Naive thymus-derived CD4-positive, alpha-beta T cell (primary cell): ENCODE measurements at regions not wholly inside any gene's neighbourhood (a gene's known extent, or its start where the extent isn't known, plus 50 kb on each side); places are given as distances from the start of the nearest gene placed in this dataset.
A peak's percentile ranks its signal among the peaks of the same experiment; 100 is the strongest.

Experiments used
- ATAC-seq: fragments of 150-1000 bp; cut with Tn5 transposase; 2 replicates; pipeline ENCODE4 v1.10.0; 2021; ENCODE audit warnings: mild to moderate bottlenecking, moderate library complexity
- CTCF ChIA-PET: fragments of 350-600 bp; sonication (Branson Sonifier 250); formaldehyde crosslinking; loops from one replicate; lab custom pipeline; 2021; ENCODE audit warnings: antibody characterized with exemption; lab: Charles Lee
- POLR2A ChIA-PET: fragments of 350-600 bp; sonication (Branson Sonifier 250); formaldehyde crosslinking; loops from one replicate; lab custom pipeline; 2021; ENCODE audit warnings: antibody characterized with exemption, inconsistent platforms; lab: Charles Lee
- DNase-seq, 9 donors: peaks; one replicate each; pipeline versions ENCODE4 v3.0.0 to v3.0.0-alpha.2; 2020 to 2022; ENCODE audit warnings: mixed read lengths in 1 of 9
- H3K27ac ChIP-seq: one replicate; pipeline ENCODE4 v1.7.0; 2013; ENCODE audit warnings: mild to moderate bottlenecking, low read depth, low read length, moderate library complexity
- H3K27me3 ChIP-seq, 2 donors: one replicate each; pipeline ENCODE4 v1.7.0; 2013; ENCODE audit warnings: low read length in 2 of 2, mild to moderate bottlenecking in 2 of 2, moderate library complexity in 2 of 2; ENCODE audit not compliant: control insufficient read depth in 2 of 2, insufficient read depth in 2 of 2
- H3K36me3 ChIP-seq, 3 experiments: 1 replicate in 2 of 3; 2 replicates in 1 of 3; pipeline ENCODE4 v1.7.0; 2013; ENCODE audit warnings: low read length in 3 of 3, mild to moderate bottlenecking in 3 of 3, moderate library complexity in 1 of 3; ENCODE audit not compliant: insufficient read depth in 3 of 3, control insufficient read depth in 2 of 3
- H3K4me1 ChIP-seq, 2 donors: one replicate each; pipeline ENCODE4 v1.7.0; 2013; ENCODE audit warnings: low read length in 2 of 2, mild to moderate bottlenecking in 2 of 2, moderate library complexity in 1 of 2; ENCODE audit not compliant: control insufficient read depth in 2 of 2, insufficient read depth in 2 of 2
- H3K4me3 ChIP-seq: 2 replicates; pipeline ENCODE4 v1.7.0; 2013; ENCODE audit warnings: mild to moderate bottlenecking, low read length
- H3K9me3 ChIP-seq, 3 experiments: 1 replicate in 2 of 3; 2 replicates in 1 of 3; pipeline ENCODE4 v1.7.0; 2013; ENCODE audit warnings: low read length in 3 of 3; ENCODE audit not compliant: control insufficient read depth in 2 of 3
- H3K27ac Mint-ChIP-seq, 9 donors: one replicate each; pipeline ENCODE4 v1.8.0; 2020 to 2022; ENCODE audit warnings: mixed read lengths in 9 of 9, mild to moderate bottlenecking in 8 of 9, moderate library complexity in 5 of 9, inconsistent platforms in 2 of 9
- H3K27me3 Mint-ChIP-seq, 5 donors: one replicate each; pipeline ENCODE4 v1.8.0; 2021 to 2022; ENCODE audit warnings: mixed read lengths in 5 of 5, mild to moderate bottlenecking in 1 of 5
- H3K36me3 Mint-ChIP-seq, 5 donors: one replicate each; pipeline ENCODE4 v1.8.0; 2020 to 2022; ENCODE audit warnings: mixed read lengths in 5 of 5, mild to moderate bottlenecking in 3 of 5, inconsistent platforms in 1 of 5
- H3K4me1 Mint-ChIP-seq, 7 donors: one replicate each; pipeline ENCODE4 v1.8.0; 2020 to 2022; ENCODE audit warnings: mixed read lengths in 7 of 7, mild to moderate bottlenecking in 3 of 7, inconsistent platforms in 1 of 7
- H3K4me3 Mint-ChIP-seq, 10 donors: one replicate each; pipeline ENCODE4 v1.8.0; 2020 to 2022; ENCODE audit warnings: mild to moderate bottlenecking in 10 of 10, mixed read lengths in 10 of 10, moderate library complexity in 6 of 10, inconsistent platforms in 2 of 10
- H3K9me3 Mint-ChIP-seq, 11 donors: one replicate each; pipeline ENCODE4 v1.8.0; 2020 to 2022; ENCODE audit warnings: mixed read lengths in 11 of 11, mild to moderate bottlenecking in 4 of 11, inconsistent platforms in 1 of 11, moderate library complexity in 1 of 11
- intact Hi-C, 2 donors: fragments of 100-400 bp; cut with micrococcal nuclease; formaldehyde crosslinking; loops; one replicate each; pipeline ENCODE4 v1.15.1; 2023

GRCh38 chr11:2083411-2083810 lies 55.8 kb downstream of the IGF2 start:
- ChIA-PET CTCF (no interaction called here), POLR2A (no interaction called here)
- Histone ChIP-seq H3K4me1 (no peaks in the 10 kb centered on the region), H3K27me3 (no peaks in the 10 kb centered on the region), H3K9me3 (peaks cover 0 to 4% (median 0%) of the 10 kb centered on the region in 3 experiments), H3K4me3 (no peak overlapping the region), H3K36me3 (no peaks in the 10 kb centered on the region), H3K27ac (no peak overlapping the region)
- no peak for ATAC-seq
- peaks cover 6 to 20% (median 10%) of the 10 kb centered on the region in 11 donors for H3K9me3 Mint-ChIP-seq
- H3K36me3 Mint-ChIP-seq: peaks cover 0 to 20% (median 8%) of the 10 kb centered on the region in 5 donors
- H3K4me3 Mint-ChIP-seq: no peak overlapping the region
- DNase-seq: no peak
- H3K27me3 Mint-ChIP-seq: peaks cover 0 to 18% (median 15%) of the 10 kb centered on the region in 5 donors
- no peaks in the 10 kb centered on the region for H3K4me1 Mint-ChIP-seq
- H3K27ac Mint-ChIP-seq: no peak overlapping the region
- intact Hi-C loops: no loop called here

- H3K27ac Mint-ChIP-seq: peak overlapping the region in 5 of 9 donors; percentile 9 to 87 (median 40)
- peaks cover 0 to 16% (median 11%) of the 10 kb centered on the region in 5 donors for H3K27me3 Mint-ChIP-seq
- ChIA-PET POLR2A (interaction anchor here (0.6 kb wide), 1 partner anchor 10 kb away, joined by 3 read pairs; no protein-coding TSS in a partner anchor), CTCF (no interaction called here)
- intact Hi-C loops: loop anchor here in 1 of 2 donors (1.0 to 5.0 kb wide), 2 partner anchors 65 to 225 kb away; no protein-coding TSS in a partner anchor
- Histone ChIP-seq H3K27ac (no peak overlapping the region), H3K4me1 (no peaks in the 10 kb centered on the region), H3K4me3 (no peak overlapping the region), H3K27me3 (no peaks in the 10 kb centered on the region), H3K9me3 (no peaks in the 10 kb centered on the region), H3K36me3 (no peaks in the 10 kb centered on the region)
- ATAC-seq: no peak
- peak in 1 of 9 donors; percentile 50 for DNase-seq
- H3K4me3 Mint-ChIP-seq: peak overlapping the region in 1 of 10 donors; percentile 26
- peaks cover 0 to 2% (median 0%) of the 10 kb centered on the region in 5 donors for H3K36me3 Mint-ChIP-seq
- peaks cover 0 to 2% (median 0%) of the 10 kb centered on the region in 11 donors for H3K9me3 Mint-ChIP-seq
- peaks cover 0 to 16% (median 5%) of the 10 kb centered on the region in 7 donors for H3K4me1 Mint-ChIP-seq
Observed at GRCh38 chr11:2077061-2077802, 62.0 kb downstream of the IGF2 start.

- Histone ChIP-seq H3K27ac (no peak overlapping the region), H3K4me3 (no peak overlapping the region), H3K4me1 (no peaks in the 10 kb centered on the region), H3K9me3 (no peaks in the 10 kb centered on the region), H3K27me3 (no peaks in the 10 kb centered on the region), H3K36me3 (no peaks in the 10 kb centered on the region)
- no peak overlapping the region for H3K4me3 Mint-ChIP-seq
- peaks cover 0 to 16% (median 5%) of the 10 kb centered on the region in 7 donors for H3K4me1 Mint-ChIP-seq
- intact Hi-C loops: loop anchor here in 1 of 2 donors (5.0 kb wide), 1 partner anchor 66 kb away; no protein-coding TSS in a partner anchor
- ATAC-seq (no peak), DNase-seq (peak in 1 of 9 donors; percentile 19)
- no peaks in the 10 kb centered on the region for H3K36me3 Mint-ChIP-seq
- POLR2A ChIA-PET: no interaction called here
- CTCF ChIA-PET: no interaction called here
- peaks cover 0 to 2% (median 0%) of the 10 kb centered on the region in 11 donors for H3K9me3 Mint-ChIP-seq
- peaks cover 0 to 16% (median 11%) of the 10 kb centered on the region in 5 donors for H3K27me3 Mint-ChIP-seq
- H3K27ac Mint-ChIP-seq: peak overlapping the region in 2 of 9 donors; percentile 16 to 87
Observed at GRCh38 chr11:2076441-2076840, 62.7 kb downstream of the IGF2 start.

- Mint-ChIP-seq H3K27ac (no peak overlapping the region), H3K36me3 (no peaks in the 10 kb centered on the region), H3K4me1 (peaks cover 0 to 16% (median 5%) of the 10 kb centered on the region in 7 donors), H3K9me3 (peaks cover 0 to 2% (median 0%) of the 10 kb centered on the region in 11 donors), H3K27me3 (peaks cover 0 to 16% (median 8%) of the 10 kb centered on the region in 5 donors), H3K4me3 (no peak overlapping the region)
- DNase-seq: no peak
- H3K9me3 ChIP-seq: no peaks in the 10 kb centered on the region
- H3K36me3 ChIP-seq: no peaks in the 10 kb centered on the region
- CTCF ChIA-PET: no interaction called here
- POLR2A ChIA-PET: no interaction called here
- no peak overlapping the region for H3K27ac ChIP-seq
- no peak overlapping the region for H3K4me3 ChIP-seq
- no peaks in the 10 kb centered on the region for H3K27me3 ChIP-seq
- intact Hi-C loops: no loop called here
- H3K4me1 ChIP-seq: no peaks in the 10 kb centered on the region
- ATAC-seq: no peak
Observed at GRCh38 chr11:2074266-2074825, 64.8 kb downstream of the IGF2 start.

- ChIA-PET POLR2A (no interaction called here), CTCF (no interaction called here)
- DNase-seq: no peak
Observed at GRCh38 chr11:2072551-2073261, 66.5 kb downstream of the IGF2 start.

GRCh38 chr11:2071748-2072385 lies 67.3 kb downstream of the IGF2 start:
- no peak overlapping the region for H3K4me3 ChIP-seq
- H3K36me3 ChIP-seq: no peaks in the 10 kb centered on the region
- no peak overlapping the region for H3K27ac ChIP-seq
- H3K27me3 Mint-ChIP-seq: peaks cover 0 to 13% (median 8%) of the 10 kb centered on the region in 5 donors
- intact Hi-C loops: no loop called here
- DNase-seq (no peak), ATAC-seq (no peak)
- ChIA-PET CTCF (no interaction called here), POLR2A (no interaction called here)
- H3K27ac Mint-ChIP-seq: no peak overlapping the region
- peaks cover 0 to 5% (median under 1%) of the 10 kb centered on the region in 7 donors for H3K4me1 Mint-ChIP-seq
- no peaks in the 10 kb centered on the region for H3K9me3 ChIP-seq
- no peaks in the 10 kb centered on the region for H3K27me3 ChIP-seq
- H3K9me3 Mint-ChIP-seq: peaks cover 0 to 2% (median 0%) of the 10 kb centered on the region in 11 donors
- H3K36me3 Mint-ChIP-seq: no peaks in the 10 kb centered on the region
- H3K4me1 ChIP-seq: no peaks in the 10 kb centered on the region
- H3K4me3 Mint-ChIP-seq: no peak overlapping the region

More at GRCh38 chr11:2072551-2073261, 66.5 kb downstream of the IGF2 start:
- ATAC-seq: no peak
- no peaks in the 10 kb centered on the region for H3K4me1 ChIP-seq
- no peak overlapping the region for H3K4me3 Mint-ChIP-seq
- no peaks in the 10 kb centered on the region for H3K36me3 ChIP-seq
- H3K27me3 ChIP-seq: no peaks in the 10 kb centered on the region
- H3K27ac Mint-ChIP-seq: no peak overlapping the region
- no peak overlapping the region for H3K27ac ChIP-seq
- H3K9me3 ChIP-seq: no peaks in the 10 kb centered on the region
- H3K36me3 Mint-ChIP-seq: no peaks in the 10 kb centered on the region
- peaks cover 0 to 16% (median 8%) of the 10 kb centered on the region in 5 donors for H3K27me3 Mint-ChIP-seq
- no peak overlapping the region for H3K4me3 ChIP-seq
- intact Hi-C loops: no loop called here
- peaks cover 0 to 13% (median 4%) of the 10 kb centered on the region in 7 donors for H3K4me1 Mint-ChIP-seq
- H3K9me3 Mint-ChIP-seq: peaks cover 0 to 2% (median 0%) of the 10 kb centered on the region in 11 donors
